CD4-positive, alpha-beta T cell (primary cell): ENCODE measurements at regions not wholly inside any gene's neighbourhood (a gene's known extent, or its start where the extent isn't known, plus 50 kb on each side); places are given as distances from the start of the nearest gene placed in this dataset.

Experiments
- ATAC-seq: fragments of 200-7000 bp; cut with Tn5 transposase; one replicate; pipeline ENCODE4 v1.10.0; 2022; ENCODE audit warnings: mild to moderate bottlenecking; ENCODE audit not compliant: poor library complexity
- CTCF ChIA-PET: fragments of 350-600 bp; sonication (Branson Sonifier 250); formaldehyde crosslinking; loops from one replicate; lab custom pipeline; 2021; ENCODE audit warnings: antibody characterized with exemption, inconsistent platforms; lab: Charles Lee
- POLR2A ChIA-PET: fragments of 350-600 bp; sonication (Branson Sonifier 250); formaldehyde crosslinking; loops from one replicate; lab custom pipeline; 2021; ENCODE audit warnings: antibody characterized with exemption, inconsistent platforms; lab: Charles Lee
- DNase-seq, 14 experiments: peaks; one replicate each; pipeline ENCODE4 v3.0.0-alpha.2; 2013 to 2020; ENCODE audit warnings: mixed read lengths in 2 of 14
- H3K27ac ChIP-seq, 2 donors: one replicate each; pipeline versions ENCODE4 v1.5.1 to v1.7.0; 2013; ENCODE audit warnings: low read length in 2 of 2, low read depth in 1 of 2, mild to moderate bottlenecking in 1 of 2
- H3K27me3 ChIP-seq, 2 experiments: 1 replicate in 1 of 2; 2 replicates in 1 of 2; pipeline versions ENCODE4 v1.6.1 to v1.7.0; 2013; ENCODE audit warnings: low read length in 2 of 2, control low read depth in 1 of 2, mild to moderate bottlenecking in 1 of 2, moderate library complexity in 1 of 2; ENCODE audit not compliant: insufficient read depth in 2 of 2, control insufficient read depth in 1 of 2
- H3K36me3 ChIP-seq: one replicate; pipeline ENCODE4 v1.6.1; 2013; ENCODE audit warnings: low read length, control low read depth; ENCODE audit not compliant: insufficient read depth
- H3K4me1 ChIP-seq: one replicate; pipeline ENCODE4 v1.6.1; 2013; ENCODE audit warnings: low read length, control low read depth; ENCODE audit not compliant: insufficient read depth
- H3K4me3 ChIP-seq: one replicate; pipeline ENCODE4 v1.5.1; 2013; ENCODE audit warnings: mild to moderate bottlenecking, low read length, moderate library complexity
- H3K9me3 ChIP-seq, 2 experiments: 1 replicate in 1 of 2; 2 replicates in 1 of 2; pipeline versions ENCODE4 v1.6.1 to v1.7.0; 2013; ENCODE audit warnings: low read length in 2 of 2, mild to moderate bottlenecking in 2 of 2, control low read depth in 1 of 2, moderate library complexity in 1 of 2; ENCODE audit not compliant: control insufficient read depth in 1 of 2, insufficient read depth in 1 of 2
- H3K27ac Mint-ChIP-seq: one replicate; pipeline ENCODE4 v1.8.0; 2020; ENCODE audit warnings: mixed read lengths
- H3K27me3 Mint-ChIP-seq: one replicate; pipeline ENCODE4 v1.8.0; 2021; ENCODE audit warnings: mixed read lengths
- H3K36me3 Mint-ChIP-seq: one replicate; pipeline ENCODE4 v1.8.0; 2021; ENCODE audit warnings: low read depth, mixed read lengths
- H3K4me1 Mint-ChIP-seq: one replicate; pipeline ENCODE4 v1.8.0; 2021; ENCODE audit warnings: low read depth, mixed read lengths
- H3K4me3 Mint-ChIP-seq: one replicate; pipeline ENCODE4 v1.8.0; 2020; ENCODE audit warnings: mild to moderate bottlenecking, mixed read lengths
- H3K9me3 Mint-ChIP-seq: one replicate; pipeline ENCODE4 v1.8.0; 2020; ENCODE audit warnings: mixed read lengths
- intact Hi-C, 2 experiments: fragments of 100-400 bp; cut with DNase I in 1 of 2; cut with micrococcal nuclease in 1 of 2; formaldehyde crosslinking; loops; one replicate each; pipeline versions ENCODE4 v1.15.1 to v1.9.0; 2023 to 2025; cut with DNase I, micrococcal nuclease
- TF ChIP-seq, protein P1 (sequence below): fragments of 200-600 bp; IDR thresholded peaks from one replicate; pipeline ENCODE4 v1.8.0; 2022; ENCODE audit warnings: antibody characterized with exemption, mild to moderate bottlenecking

DNA sequence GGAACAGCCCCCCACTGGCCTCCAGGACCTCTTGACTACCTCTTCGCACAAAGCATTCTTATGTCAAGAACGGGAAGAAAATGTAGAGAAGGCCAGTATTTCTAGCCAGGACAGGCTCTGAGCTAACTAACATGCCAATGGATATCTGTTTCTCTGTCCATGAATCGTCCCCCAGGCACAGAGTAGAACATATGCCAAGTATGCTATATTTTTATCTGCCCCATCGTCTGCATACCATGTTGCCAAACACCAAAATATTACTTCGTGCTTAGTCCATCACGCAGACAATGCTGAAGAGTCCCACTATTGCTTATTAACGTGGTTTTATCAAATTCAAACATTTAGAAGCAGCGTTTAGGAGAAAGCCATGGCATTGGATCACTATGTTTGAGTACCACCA is 151.4 kb upstream of the CPSF6 start:
- H3K4me3 Mint-ChIP-seq = no peak overlapping the region
- Histone ChIP-seq H3K4me1 (no peaks in the 10 kb centered on the region), H3K27me3 (peaks cover 5 to 6% of the 10 kb centered on the region in 2 experiments), H3K27ac (no peak overlapping the region), H3K4me3 (no peak overlapping the region), H3K36me3 (no peaks in the 10 kb centered on the region), H3K9me3 (no peaks in the 10 kb centered on the region)
- intact Hi-C loops = no loop called here
- no peak overlapping the region for H3K27ac Mint-ChIP-seq
- DNase-seq (no peak), ATAC-seq (no peak)
- H3K9me3 Mint-ChIP-seq = no peaks in the 10 kb centered on the region
- TF ChIP-seq, protein P1, sequence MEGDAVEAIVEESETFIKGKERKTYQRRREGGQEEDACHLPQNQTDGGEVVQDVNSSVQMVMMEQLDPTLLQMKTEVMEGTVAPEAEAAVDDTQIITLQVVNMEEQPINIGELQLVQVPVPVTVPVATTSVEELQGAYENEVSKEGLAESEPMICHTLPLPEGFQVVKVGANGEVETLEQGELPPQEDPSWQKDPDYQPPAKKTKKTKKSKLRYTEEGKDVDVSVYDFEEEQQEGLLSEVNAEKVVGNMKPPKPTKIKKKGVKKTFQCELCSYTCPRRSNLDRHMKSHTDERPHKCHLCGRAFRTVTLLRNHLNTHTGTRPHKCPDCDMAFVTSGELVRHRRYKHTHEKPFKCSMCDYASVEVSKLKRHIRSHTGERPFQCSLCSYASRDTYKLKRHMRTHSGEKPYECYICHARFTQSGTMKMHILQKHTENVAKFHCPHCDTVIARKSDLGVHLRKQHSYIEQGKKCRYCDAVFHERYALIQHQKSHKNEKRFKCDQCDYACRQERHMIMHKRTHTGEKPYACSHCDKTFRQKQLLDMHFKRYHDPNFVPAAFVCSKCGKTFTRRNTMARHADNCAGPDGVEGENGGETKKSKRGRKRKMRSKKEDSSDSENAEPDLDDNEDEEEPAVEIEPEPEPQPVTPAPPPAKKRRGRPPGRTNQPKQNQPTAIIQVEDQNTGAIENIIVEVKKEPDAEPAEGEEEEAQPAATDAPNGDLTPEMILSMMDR = no peak
- no peaks in the 10 kb centered on the region for H3K36me3 Mint-ChIP-seq
- no peaks in the 10 kb centered on the region for H3K4me1 Mint-ChIP-seq
- ChIA-PET POLR2A (no interaction called here), CTCF (no interaction called here)
- H3K27me3 Mint-ChIP-seq = peaks cover 25% of the 10 kb centered on the region

DNA sequence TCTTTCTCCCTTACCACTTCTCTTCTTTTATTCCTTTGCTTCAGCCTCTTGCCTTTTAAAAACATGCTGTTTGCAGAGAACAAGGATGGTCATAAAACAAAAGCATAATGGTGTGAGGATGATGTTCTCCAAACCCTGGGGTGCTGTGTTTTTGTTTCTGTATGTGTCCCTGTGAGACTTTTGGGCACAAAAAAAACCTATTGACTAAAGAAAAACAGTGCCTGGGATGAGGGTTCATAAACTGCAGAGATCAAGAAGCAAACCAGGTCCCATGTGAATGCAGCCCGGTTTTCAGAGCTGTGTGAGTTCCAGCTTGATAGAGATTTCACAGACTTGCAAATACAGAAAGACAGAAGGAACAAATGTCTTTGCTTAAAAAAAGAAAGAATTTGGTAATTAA is 148.6 kb upstream of the CPSF6 start:
- H3K4me3 ChIP-seq = no peak overlapping the region
- Mint-ChIP-seq H3K4me3 (no peak overlapping the region), H3K27ac (no peak overlapping the region), H3K9me3 (no peaks in the 10 kb centered on the region), H3K36me3 (no peaks in the 10 kb centered on the region), H3K27me3 (peaks cover 30% of the 10 kb centered on the region), H3K4me1 (no peaks in the 10 kb centered on the region)
- no peak overlapping the region for H3K27ac ChIP-seq
- ATAC-seq (no peak), DNase-seq (no peak)
- no peaks in the 10 kb centered on the region for H3K4me1 ChIP-seq
- intact Hi-C loops = no loop called here
- H3K9me3 ChIP-seq = no peaks in the 10 kb centered on the region
- no peaks in the 10 kb centered on the region for H3K36me3 ChIP-seq
- H3K27me3 ChIP-seq = peaks cover 7 to 12% of the 10 kb centered on the region in 2 experiments
- POLR2A ChIA-PET = interaction anchor here (0.6 kb wide), 1 partner anchor 19 kb away, joined by 4 read pairs; no protein-coding TSS in a partner anchor
- TF ChIP-seq, protein P1 = no peak
- CTCF ChIA-PET = no interaction called here

DNA sequence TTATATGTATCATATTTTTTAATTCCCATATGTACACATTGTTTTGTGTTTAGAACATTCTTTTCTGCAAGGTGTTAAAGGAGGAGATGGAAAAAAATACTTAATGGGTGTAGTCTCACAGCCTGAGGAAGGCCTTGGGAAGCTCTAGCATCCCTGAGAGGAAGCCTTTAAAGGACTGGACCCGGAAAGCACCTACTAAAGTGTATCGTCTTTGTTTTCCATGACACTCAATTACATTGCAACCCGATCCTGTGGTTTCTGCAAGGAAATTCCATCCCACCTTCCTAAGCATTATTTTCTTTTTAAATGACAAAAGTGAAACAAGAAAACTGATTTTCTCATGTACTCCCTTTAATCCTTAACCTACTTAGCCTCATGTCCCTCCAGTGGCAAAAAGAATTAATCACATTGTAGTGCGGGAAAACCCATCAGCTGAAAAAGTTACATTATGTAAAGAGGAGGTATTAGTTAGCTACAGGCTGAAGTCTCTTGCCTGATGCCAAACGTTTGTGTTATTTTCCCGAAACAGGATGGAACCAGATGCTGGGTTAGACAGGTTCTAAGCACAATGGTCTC is 147.8 kb upstream of the CPSF6 start:
- Histone ChIP-seq H3K9me3 (no peaks in the 10 kb centered on the region), H3K4me3 (no peak overlapping the region), H3K27me3 (peaks cover 9 to 12% of the 10 kb centered on the region in 2 experiments), H3K27ac (no peak overlapping the region), H3K36me3 (no peaks in the 10 kb centered on the region), H3K4me1 (no peaks in the 10 kb centered on the region)
- Mint-ChIP-seq H3K27ac (no peak overlapping the region), H3K36me3 (no peaks in the 10 kb centered on the region), H3K9me3 (no peaks in the 10 kb centered on the region), H3K4me1 (no peaks in the 10 kb centered on the region), H3K4me3 (no peak overlapping the region), H3K27me3 (peaks cover 30% of the 10 kb centered on the region)
- intact Hi-C loops = no loop called here
- ChIA-PET POLR2A (no interaction called here), CTCF (no interaction called here)
- ATAC-seq (no peak), DNase-seq (no peak)
- TF ChIP-seq, protein P1 = no peak
